Thoracic aorta (tissue), 2 donors: ENCODE measurements at regions not wholly inside any gene's neighbourhood (a gene's known extent, or its start where the extent isn't known, plus 50 kb on each side); places are given as distances from the start of the nearest gene placed in this dataset.
"Not testable (repeated sequence)": the region's sequence is repeated elsewhere in the genome, so short reads cannot be mapped to it uniquely, and the experiment has no call there.

ENCODE experiments used
- ATAC-seq: fragments of 150-250 bp; one replicate; pipeline ENCODE4 v1.8.0; 2017; ENCODE audit warnings: low read depth; ENCODE audit not compliant: insufficient number of reproducible peaks, low FRiP score
- DNase-seq: peaks from one replicate; pipeline ENCODE4 v3.0.0-alpha.2; 2020; ENCODE audit warnings: low spot score
- H3K27ac ChIP-seq, 2 donors: fragments of 200-600 bp; sonication (generic); 1 replicate in 1 of 2; 2 replicates in 1 of 2; pipeline ENCODE4 v1.5.1; 2016; ENCODE audit warnings: mild to moderate bottlenecking in 2 of 2, moderate library complexity in 2 of 2
- H3K27me3 ChIP-seq: fragments of 200-600 bp; sonication (generic); replicated peaks from 2 replicates; pipeline ENCODE4 v1.6.0; 2016; ENCODE audit warnings: mild to moderate bottlenecking; ENCODE audit not compliant: insufficient read depth
- H3K36me3 ChIP-seq: fragments of 200-600 bp; sonication (generic); one replicate; pipeline ENCODE4 v1.5.1; 2016
- H3K4me1 ChIP-seq, 2 donors: fragments of 200-600 bp; sonication (generic); 1 replicate in 1 of 2; 2 replicates in 1 of 2; pipeline versions ENCODE4 v1.5.1 to v1.6.0; 2016; ENCODE audit warnings: low read depth in 2 of 2, mild to moderate bottlenecking in 1 of 2; ENCODE audit not compliant: control insufficient read depth in 1 of 2
- H3K4me3 ChIP-seq: fragments of 200-600 bp; sonication (generic); 2 replicates; pipeline ENCODE4 v1.5.1; 2016; ENCODE audit warnings: mild to moderate bottlenecking
- H3K9me3 ChIP-seq: fragments of 200-600 bp; sonication (generic); 2 replicates; pipeline ENCODE4 v1.5.1; 2016
- TF ChIP-seq, protein P1 (sequence below): fragments of 200-600 bp; sonication (generic); IDR thresholded peaks from one replicate; pipeline ENCODE4 v1.5.1; 2019; ENCODE audit warnings: antibody characterized with exemption

DNA sequence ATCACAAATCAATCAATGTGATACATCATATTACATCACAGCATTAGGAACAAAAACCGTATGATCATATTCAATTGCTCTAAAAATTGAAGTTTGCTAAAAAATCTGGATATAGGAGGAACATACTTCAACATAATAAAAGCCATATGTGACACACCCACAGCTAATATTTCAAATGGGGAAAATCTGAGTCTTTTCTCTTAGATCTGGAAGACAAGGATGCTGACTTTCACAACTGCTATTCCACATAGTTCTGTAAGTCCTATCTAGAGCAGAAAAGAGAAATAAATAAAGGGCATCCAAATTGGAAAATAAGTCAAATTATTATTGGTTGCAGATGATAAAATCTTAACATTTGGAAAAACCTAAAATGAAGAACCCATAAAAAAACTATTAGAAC, 256.8 kb upstream of the SGO1 start:
- Histone ChIP-seq H3K9me3 (no peaks in the 10 kb centered on the region), H3K36me3 (no peaks in the 10 kb centered on the region), H3K4me1 (no peaks in the 10 kb centered on the region), H3K4me3 (no peak overlapping the region), H3K27me3 (no peaks in the 10 kb centered on the region), H3K27ac (no peak overlapping the region)
- ATAC-seq (no peak), DNase-seq (no peak)
- TF ChIP-seq, protein P1, sequence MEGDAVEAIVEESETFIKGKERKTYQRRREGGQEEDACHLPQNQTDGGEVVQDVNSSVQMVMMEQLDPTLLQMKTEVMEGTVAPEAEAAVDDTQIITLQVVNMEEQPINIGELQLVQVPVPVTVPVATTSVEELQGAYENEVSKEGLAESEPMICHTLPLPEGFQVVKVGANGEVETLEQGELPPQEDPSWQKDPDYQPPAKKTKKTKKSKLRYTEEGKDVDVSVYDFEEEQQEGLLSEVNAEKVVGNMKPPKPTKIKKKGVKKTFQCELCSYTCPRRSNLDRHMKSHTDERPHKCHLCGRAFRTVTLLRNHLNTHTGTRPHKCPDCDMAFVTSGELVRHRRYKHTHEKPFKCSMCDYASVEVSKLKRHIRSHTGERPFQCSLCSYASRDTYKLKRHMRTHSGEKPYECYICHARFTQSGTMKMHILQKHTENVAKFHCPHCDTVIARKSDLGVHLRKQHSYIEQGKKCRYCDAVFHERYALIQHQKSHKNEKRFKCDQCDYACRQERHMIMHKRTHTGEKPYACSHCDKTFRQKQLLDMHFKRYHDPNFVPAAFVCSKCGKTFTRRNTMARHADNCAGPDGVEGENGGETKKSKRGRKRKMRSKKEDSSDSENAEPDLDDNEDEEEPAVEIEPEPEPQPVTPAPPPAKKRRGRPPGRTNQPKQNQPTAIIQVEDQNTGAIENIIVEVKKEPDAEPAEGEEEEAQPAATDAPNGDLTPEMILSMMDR: no peak

DNA sequence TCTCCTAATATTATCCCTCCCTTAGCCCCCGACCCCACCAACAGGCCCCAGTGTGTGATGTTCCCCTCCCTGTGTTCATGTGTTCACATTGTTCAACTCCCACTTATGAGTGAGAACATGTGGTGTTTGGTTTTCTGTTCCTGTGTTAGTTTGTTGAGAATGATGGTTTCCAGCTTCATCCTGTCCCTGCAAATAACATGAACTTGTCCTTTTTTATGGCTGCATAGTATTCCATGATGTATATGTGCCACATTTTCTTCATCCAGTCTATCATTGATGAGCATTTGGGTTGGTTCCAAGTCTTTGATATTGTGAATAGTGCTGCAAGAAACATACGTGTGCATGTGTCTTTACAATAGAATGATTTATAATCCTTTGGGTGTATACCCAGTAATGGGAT, 241.3 kb upstream of the SGO1 start:
- H3K9me3 ChIP-seq, H3K4me3 ChIP-seq, H3K36me3 ChIP-seq, ATAC-seq, DNase-seq, H3K27me3 ChIP-seq, H3K27ac ChIP-seq, H3K4me1 ChIP-seq: not testable (repeated sequence)

DNA sequence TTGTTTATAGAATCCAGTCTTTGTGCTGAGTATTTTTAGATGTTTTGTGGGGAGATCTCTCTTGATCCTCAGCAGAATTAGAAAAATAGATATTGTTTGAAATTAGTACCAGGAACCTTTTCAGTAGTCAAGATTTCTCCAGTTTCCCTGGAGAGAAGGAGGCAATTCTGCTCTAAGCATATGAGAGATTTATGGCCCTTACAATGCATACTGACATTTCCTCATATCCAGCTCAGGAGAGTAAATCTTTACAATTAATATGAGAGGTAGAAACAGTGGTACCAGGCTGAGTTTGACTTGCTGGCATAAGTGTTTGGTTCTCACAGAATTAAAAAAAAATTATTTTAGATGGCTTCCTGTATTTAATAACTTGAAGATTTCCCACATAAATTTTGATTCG, 239.1 kb upstream of the SGO1 start:
- Histone ChIP-seq H3K36me3 (no peaks in the 10 kb centered on the region), H3K4me1 (no peaks in the 10 kb centered on the region), H3K4me3 (no peak overlapping the region), H3K27ac (no peak overlapping the region), H3K9me3 (no peaks in the 10 kb centered on the region), H3K27me3 (no peaks in the 10 kb centered on the region)
- DNase-seq: no peak
- no peak for ATAC-seq
- TF ChIP-seq, protein P1: no peak

DNA sequence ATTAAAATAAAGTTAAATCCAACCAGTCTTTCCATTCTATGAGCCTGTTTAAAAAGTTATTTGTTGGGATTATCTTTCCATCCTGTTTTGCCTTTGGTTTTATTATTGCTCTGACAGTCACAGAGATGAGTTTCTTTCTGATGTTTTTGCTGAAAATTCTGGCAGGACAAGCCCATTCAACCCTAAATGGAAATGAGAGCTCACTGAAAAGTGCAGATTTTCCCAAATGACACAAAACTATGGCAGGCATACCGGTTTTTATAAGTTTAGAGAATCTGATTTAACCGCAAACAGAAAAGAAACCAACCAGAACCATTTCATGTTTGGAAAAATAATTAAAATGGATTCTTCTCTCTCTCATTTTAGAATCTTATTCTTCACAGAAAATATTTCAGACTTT, 238.1 kb upstream of the SGO1 start:
- Histone ChIP-seq H3K4me3 (no peak overlapping the region), H3K4me1 (no peaks in the 10 kb centered on the region), H3K27me3 (no peaks in the 10 kb centered on the region), H3K9me3 (no peaks in the 10 kb centered on the region), H3K27ac (no peak overlapping the region), H3K36me3 (no peaks in the 10 kb centered on the region)
- TF ChIP-seq, protein P1: no peak
- no peak for ATAC-seq
- DNase-seq: no peak

DNA sequence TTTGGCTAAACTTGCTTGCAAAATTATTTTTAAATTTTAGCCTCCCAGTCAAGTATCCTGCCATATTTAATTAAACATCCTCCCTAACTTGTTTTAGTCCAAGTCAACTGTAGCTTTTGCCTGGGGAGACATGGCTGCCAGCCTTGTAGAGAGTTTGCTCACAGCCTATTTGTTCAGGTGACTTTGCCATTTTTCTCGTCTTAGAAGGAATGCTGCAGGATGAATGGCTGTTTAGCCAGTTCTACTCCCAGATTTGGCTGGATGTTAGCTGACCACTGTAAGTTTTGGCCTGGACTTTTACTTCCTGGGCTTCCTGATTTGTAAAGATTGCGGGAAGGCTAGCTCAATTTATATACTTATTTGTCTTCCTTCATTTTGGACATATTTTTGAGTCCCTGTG, 236.4 kb upstream of the SGO1 start:
- H3K27me3 ChIP-seq: no peaks in the 10 kb centered on the region
- no peak overlapping the region for H3K4me3 ChIP-seq
- H3K9me3 ChIP-seq: no peaks in the 10 kb centered on the region
- ATAC-seq (no peak), DNase-seq (no peak)
- no peaks in the 10 kb centered on the region for H3K36me3 ChIP-seq
- TF ChIP-seq, protein P1: no peak
- no peak overlapping the region for H3K27ac ChIP-seq
- no peaks in the 10 kb centered on the region for H3K4me1 ChIP-seq

DNA sequence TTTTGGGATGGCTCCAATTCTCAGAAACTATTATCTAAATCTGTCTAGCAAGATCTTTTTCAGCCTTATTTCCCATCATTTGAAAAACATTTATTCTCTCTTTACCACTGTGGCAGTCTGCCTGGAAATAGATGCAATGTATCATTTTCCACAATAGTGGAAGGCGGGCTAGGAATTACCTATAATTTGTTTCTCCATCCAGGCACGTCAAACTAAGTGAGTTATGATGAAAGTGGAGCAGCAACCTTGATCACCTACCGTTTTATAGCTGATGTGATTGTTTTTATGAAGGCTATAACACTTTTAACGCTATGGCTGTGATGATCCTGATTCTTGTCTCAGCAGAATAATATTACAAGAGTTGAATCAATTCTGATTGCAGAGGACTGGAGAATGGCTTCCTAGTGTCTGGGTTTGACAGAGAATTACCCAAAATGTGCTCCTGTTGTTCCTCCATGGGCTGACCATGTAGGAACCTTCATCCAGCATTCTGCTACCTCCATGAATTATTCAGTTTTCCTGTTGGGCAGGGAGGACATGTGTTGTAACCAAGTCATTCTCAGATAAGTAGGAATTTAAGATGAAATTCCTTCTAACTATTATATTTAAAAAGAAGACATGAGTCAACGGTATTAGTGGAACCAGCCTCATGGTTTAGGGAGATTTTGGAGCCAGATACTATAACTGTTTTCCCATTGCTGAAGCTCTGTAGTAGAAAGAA, 231.5 kb upstream of the SGO1 start:
- no peaks in the 10 kb centered on the region for H3K27me3 ChIP-seq
- H3K36me3 ChIP-seq: no peaks in the 10 kb centered on the region
- DNase-seq: no peak
- H3K4me3 ChIP-seq: no peak overlapping the region
- no peaks in the 10 kb centered on the region for H3K9me3 ChIP-seq
- TF ChIP-seq, protein P1: no peak
- ATAC-seq: no peak
- H3K27ac ChIP-seq: no peak overlapping the region
- no peaks in the 10 kb centered on the region for H3K4me1 ChIP-seq
